ENCODE measurements at regions not wholly inside any gene's neighbourhood (a gene's known extent, or its start where the extent isn't known, plus 50 kb on each side); places are given as distances from the start of the nearest gene placed in this dataset.

- DNase-seq, result peak; percentile 50
- Histone ChIP-seq H2AFZ (ENCODE audit: low read length) (no peak overlapping the region), H3F3A (ENCODE audit: insufficient read depth, low read length) (no peaks in the 10 kb centered on the region), H3K9me2 (replicated peaks; ENCODE audit: insufficient read depth, low read length) (no peaks in the 10 kb centered on the region), H3K4me1 (ENCODE audit: low read length) (no peaks in the 10 kb centered on the region), H3K4me2 (ENCODE audit: low read depth, low read length) (no peak overlapping the region), H3K27me3 (replicated peaks; ENCODE audit: insufficient read depth, low read length) (no peaks in the 10 kb centered on the region), H3K27ac (ENCODE audit: low read length) (no peak overlapping the region), H3K9ac (ENCODE audit: low read length) (no peak overlapping the region), H3K9me3 (replicated peaks; ENCODE audit: insufficient read depth, low read length) (no peaks in the 10 kb centered on the region), H3K36me3 (replicated peaks; ENCODE audit: insufficient read depth, low read length) (no peaks in the 10 kb centered on the region), H3K4me3 (ENCODE audit: low read length) (no peak overlapping the region), H4K20me1 (ENCODE audit: insufficient read depth, low read length) (no peaks in the 10 kb centered on the region), H3K79me2 (ENCODE audit: low read length) (no peaks in the 10 kb centered on the region)
- TF ChIP-seq EZH2phosphoT487 (IDR thresholded peaks at IDR 0.05; ENCODE audit: low read length) (no peak), CTCF (IDR thresholded peaks at IDR 0.05; ENCODE audit: low read length) (peak; percentile 58)
These were observed 123.5 kb downstream of the CAPZA3 start for GRCh38 chr12:18861287-18861858.

- Histone ChIP-seq H3K4me1 (ENCODE audit: low read length) (no peaks in the 10 kb centered on the region), H2AFZ (ENCODE audit: low read length) (no peak overlapping the region), H3F3A (ENCODE audit: insufficient read depth, low read length) (no peaks in the 10 kb centered on the region), H3K9me2 (replicated peaks; ENCODE audit: insufficient read depth, low read length) (no peaks in the 10 kb centered on the region), H3K4me2 (ENCODE audit: low read depth, low read length) (no peak overlapping the region), H3K4me3 (ENCODE audit: low read length) (no peak overlapping the region), H3K9me3 (replicated peaks; ENCODE audit: insufficient read depth, low read length) (no peaks in the 10 kb centered on the region), H3K27ac (ENCODE audit: low read length) (no peak overlapping the region), H4K20me1 (ENCODE audit: insufficient read depth, low read length) (no peaks in the 10 kb centered on the region), H3K9ac (ENCODE audit: low read length) (no peak overlapping the region), H3K36me3 (replicated peaks; ENCODE audit: insufficient read depth, low read length) (no peaks in the 10 kb centered on the region), H3K27me3 (replicated peaks; ENCODE audit: insufficient read depth, low read length) (no peaks in the 10 kb centered on the region), H3K79me2 (ENCODE audit: low read length) (no peaks in the 10 kb centered on the region)
- TF ChIP-seq EZH2 (optimal IDR thresholded peaks at IDR 0.05; ENCODE audit: low read depth, low read length), result no peak
- TF ChIP-seq EZH2phosphoT487 (IDR thresholded peaks at IDR 0.05; ENCODE audit: low read length), result no peak
- TF ChIP-seq CTCF (IDR thresholded peaks at IDR 0.05; ENCODE audit: low read length), result no peak
- no peak for DNase-seq
These were observed 126.0 kb downstream of the CAPZA3 start for GRCh38 chr12:18863769-18864500.

- H4K20me1 ChIP-seq (ENCODE audit: insufficient read depth, low read length), result no peaks in the 10 kb centered on the region
- H3K4me1 ChIP-seq (ENCODE audit: low read length), result no peaks in the 10 kb centered on the region
- TF ChIP-seq CTCF (IDR thresholded peaks at IDR 0.05; ENCODE audit: low read length) (no peak), EZH2 (optimal IDR thresholded peaks at IDR 0.05; ENCODE audit: low read depth, low read length) (no peak), EZH2phosphoT487 (IDR thresholded peaks at IDR 0.05; ENCODE audit: low read length) (no peak)
- no peak overlapping the region for H3K4me2 ChIP-seq (ENCODE audit: low read depth, low read length)
- no peaks in the 10 kb centered on the region for H3K9me3 ChIP-seq (replicated peaks; ENCODE audit: insufficient read depth, low read length)
- H3K9me2 ChIP-seq (replicated peaks; ENCODE audit: insufficient read depth, low read length), result no peaks in the 10 kb centered on the region
- no peaks in the 10 kb centered on the region for H3K27me3 ChIP-seq (replicated peaks; ENCODE audit: insufficient read depth, low read length)
- no peaks in the 10 kb centered on the region for H3F3A ChIP-seq (ENCODE audit: insufficient read depth, low read length)
- DNase-seq, result no peak
- H3K36me3 ChIP-seq (replicated peaks; ENCODE audit: insufficient read depth, low read length), result no peaks in the 10 kb centered on the region
- H3K9ac ChIP-seq (ENCODE audit: low read length), result no peak overlapping the region
- H3K79me2 ChIP-seq (ENCODE audit: low read length), result no peaks in the 10 kb centered on the region
- no peak overlapping the region for H3K27ac ChIP-seq (ENCODE audit: low read length)
- no peak overlapping the region for H3K4me3 ChIP-seq (ENCODE audit: low read length)
- H2AFZ ChIP-seq (ENCODE audit: low read length), result no peak overlapping the region
These were observed 127.1 kb downstream of the CAPZA3 start for GRCh38 chr12:18864900-18865561.
